DOHH2 (cell line): ENCODE measurements at regions not wholly inside any gene's neighbourhood (a gene's known extent, or its start where the extent isn't known, plus 50 kb on each side); places are given as distances from the start of the nearest gene placed in this dataset.
"Not testable (repeated sequence)": the region's sequence is repeated elsewhere in the genome, so short reads cannot be mapped to it uniquely, and the experiment has no call there.

ENCODE experiments used
- H3F3A ChIP-seq: fragments of 200-600 bp; sonication (generic), shearing (Covaris generic); 2 replicates; pipeline ENCODE4 v1.6.0; 2016; ENCODE audit warnings: antibody characterized with exemption, mild to moderate bottlenecking; ENCODE audit not compliant: control insufficient read depth, insufficient read depth
- H3K27ac ChIP-seq: fragments of 200-600 bp; sonication (generic); 2 replicates; pipeline ENCODE4 v1.5.1; 2014; ENCODE audit warnings: low read depth, mild to moderate bottlenecking, low read length, moderate library complexity
- H3K27me3 ChIP-seq: fragments of 200-600 bp; sonication (generic); 2 replicates; pipeline ENCODE4 v1.6.1; 2014; ENCODE audit warnings: mild to moderate bottlenecking, low read length, mixed read lengths; ENCODE audit not compliant: control insufficient read depth
- H3K36me3 ChIP-seq: fragments of 200-600 bp; sonication (generic); 2 replicates; pipeline ENCODE4 v1.6.1; 2014; ENCODE audit warnings: mild to moderate bottlenecking, low read length, moderate library complexity, mixed read lengths; ENCODE audit not compliant: control insufficient read depth
- H3K4me1 ChIP-seq: fragments of 200-600 bp; sonication (generic); 2 replicates; pipeline ENCODE4 v1.6.1; 2014; ENCODE audit warnings: mild to moderate bottlenecking, low read length, mixed read lengths; ENCODE audit not compliant: control insufficient read depth
- H3K4me2 ChIP-seq: fragments of 200-600 bp; sonication (generic); 2 replicates; pipeline ENCODE4 v1.6.0; 2014; ENCODE audit warnings: mild to moderate bottlenecking, low read length, moderate library complexity
- H3K4me3 ChIP-seq: fragments of 200-600 bp; sonication (generic); 2 replicates; pipeline ENCODE4 v1.5.1; 2014; ENCODE audit warnings: mild to moderate bottlenecking, low read length, mixed read lengths
- H3K79me2 ChIP-seq: fragments of 200-600 bp; sonication (generic); 2 replicates; pipeline ENCODE4 v1.6.1; 2014; ENCODE audit warnings: mild to moderate bottlenecking, low read length, mixed read lengths; ENCODE audit not compliant: control insufficient read depth
- H3K9me2 ChIP-seq: fragments of 200-600 bp; sonication (generic); replicated peaks from 2 replicates; pipeline ENCODE4 v1.6.1; 2014; ENCODE audit warnings: mild to moderate bottlenecking, low read length, mixed read lengths; ENCODE audit not compliant: control insufficient read depth
- H3K9me3 ChIP-seq: fragments of 200-600 bp; sonication (generic); 2 replicates; pipeline ENCODE4 v1.6.1; 2014; ENCODE audit warnings: antibody characterized with exemption, low read length, mixed read lengths; ENCODE audit not compliant: control insufficient read depth, insufficient read depth
- H4K20me1 ChIP-seq: fragments of 200-600 bp; sonication (generic); 2 replicates; pipeline ENCODE4 v1.6.0; 2014; ENCODE audit warnings: low read depth, mild to moderate bottlenecking, antibody characterized with exemption, low read length, moderate library complexity; ENCODE audit not compliant: control insufficient read depth, insufficient read depth
- EZH2phosphoT487 ChIP-seq: fragments of 200-600 bp; sonication (generic); IDR thresholded peaks from 2 replicates; pipeline ENCODE4 v1.6.1; 2017; ENCODE audit warnings: borderline replicate concordance, mild to moderate bottlenecking, antibody characterized with exemption, low read length, moderate library complexity, mixed read lengths
- TF ChIP-seq, protein P1 (sequence below): fragments of 200-600 bp; sonication (generic); IDR thresholded peaks from one replicate; pipeline ENCODE4 v1.5.1; 2014; ENCODE audit warnings: antibody characterized with exemption, mild to moderate bottlenecking, low read depth, low read length; ENCODE audit not compliant: poor library complexity, severe bottlenecking

DNA sequence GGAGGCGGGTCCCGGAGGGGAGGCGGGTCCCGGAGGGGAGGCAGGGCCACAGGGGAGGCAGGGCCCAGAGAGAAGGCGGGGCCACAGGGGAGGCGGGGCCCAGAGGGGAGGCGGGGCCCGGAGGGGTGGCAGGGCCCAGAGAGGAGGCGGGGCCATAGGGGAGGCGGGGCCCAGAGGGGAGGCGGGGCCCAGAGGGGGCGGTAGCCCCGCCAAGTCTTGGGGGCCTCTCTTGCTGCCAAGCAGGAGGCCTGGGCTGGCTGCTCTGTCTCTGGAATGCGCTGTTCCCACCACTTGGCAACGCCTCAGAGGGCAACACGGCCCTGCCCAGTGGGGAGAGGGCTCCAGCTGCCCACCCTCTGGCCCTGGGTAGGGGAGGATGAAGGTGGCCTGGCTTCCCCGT, 80.5 kb downstream of the YTHDF1 start:
- H4K20me1 ChIP-seq: no peaks in the 10 kb centered on the region
- no peak overlapping the region for H3K4me3 ChIP-seq
- H3K4me1 ChIP-seq: no peaks in the 10 kb centered on the region
- no peaks in the 10 kb centered on the region for H3K9me2 ChIP-seq
- no peaks in the 10 kb centered on the region for H3K9me3 ChIP-seq
- H3K27me3 ChIP-seq: no peaks in the 10 kb centered on the region
- no peak overlapping the region for H3K27ac ChIP-seq
- no peak overlapping the region for H3K4me2 ChIP-seq
- no peaks in the 10 kb centered on the region for H3K36me3 ChIP-seq
- no peaks in the 10 kb centered on the region for H3F3A ChIP-seq
- TF ChIP-seq EZH2phosphoT487: no peak
- TF ChIP-seq, protein P1, sequence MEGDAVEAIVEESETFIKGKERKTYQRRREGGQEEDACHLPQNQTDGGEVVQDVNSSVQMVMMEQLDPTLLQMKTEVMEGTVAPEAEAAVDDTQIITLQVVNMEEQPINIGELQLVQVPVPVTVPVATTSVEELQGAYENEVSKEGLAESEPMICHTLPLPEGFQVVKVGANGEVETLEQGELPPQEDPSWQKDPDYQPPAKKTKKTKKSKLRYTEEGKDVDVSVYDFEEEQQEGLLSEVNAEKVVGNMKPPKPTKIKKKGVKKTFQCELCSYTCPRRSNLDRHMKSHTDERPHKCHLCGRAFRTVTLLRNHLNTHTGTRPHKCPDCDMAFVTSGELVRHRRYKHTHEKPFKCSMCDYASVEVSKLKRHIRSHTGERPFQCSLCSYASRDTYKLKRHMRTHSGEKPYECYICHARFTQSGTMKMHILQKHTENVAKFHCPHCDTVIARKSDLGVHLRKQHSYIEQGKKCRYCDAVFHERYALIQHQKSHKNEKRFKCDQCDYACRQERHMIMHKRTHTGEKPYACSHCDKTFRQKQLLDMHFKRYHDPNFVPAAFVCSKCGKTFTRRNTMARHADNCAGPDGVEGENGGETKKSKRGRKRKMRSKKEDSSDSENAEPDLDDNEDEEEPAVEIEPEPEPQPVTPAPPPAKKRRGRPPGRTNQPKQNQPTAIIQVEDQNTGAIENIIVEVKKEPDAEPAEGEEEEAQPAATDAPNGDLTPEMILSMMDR: no peak
- no peaks in the 10 kb centered on the region for H3K79me2 ChIP-seq

DNA sequence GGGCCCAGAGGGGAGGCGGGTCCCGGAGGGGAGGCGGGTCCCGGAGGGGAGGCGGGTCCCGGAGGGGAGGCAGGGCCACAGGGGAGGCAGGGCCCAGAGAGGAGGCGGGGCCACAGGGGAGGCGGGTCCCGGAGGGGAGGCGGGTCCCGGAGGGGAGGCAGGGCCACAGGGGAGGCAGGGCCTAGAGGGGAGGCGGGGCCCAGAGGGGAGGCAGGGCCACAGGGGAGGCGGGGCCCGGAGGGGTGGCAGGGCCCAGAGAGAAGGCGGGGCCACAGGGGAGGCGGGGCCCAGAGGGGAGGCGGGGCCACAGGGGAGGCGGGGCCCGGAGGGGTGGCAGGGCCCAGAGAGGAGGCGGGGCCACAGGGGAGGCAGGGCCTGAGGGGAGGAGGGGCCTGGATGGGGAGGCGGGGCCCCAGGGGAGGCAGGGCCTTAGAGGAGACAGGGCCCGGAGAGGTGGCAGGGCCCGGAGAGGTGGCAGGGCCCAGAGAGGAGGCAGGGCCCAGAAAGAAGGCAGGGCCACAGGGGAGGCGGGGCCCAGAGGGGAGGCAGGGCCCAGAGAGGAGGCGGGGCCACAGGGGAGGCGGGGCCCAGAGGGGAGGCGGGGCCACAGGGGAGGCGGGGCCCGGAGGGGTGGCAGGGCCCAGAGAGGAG, 81.1 kb downstream of the YTHDF1 start:
- not testable (repeated sequence) for H3F3A ChIP-seq, H3K36me3 ChIP-seq, H3K27me3 ChIP-seq, H3K4me3 ChIP-seq, H3K4me2 ChIP-seq, H4K20me1 ChIP-seq, H3K27ac ChIP-seq, H3K79me2 ChIP-seq, H3K9me2 ChIP-seq, H3K9me3 ChIP-seq, H3K4me1 ChIP-seq

DNA sequence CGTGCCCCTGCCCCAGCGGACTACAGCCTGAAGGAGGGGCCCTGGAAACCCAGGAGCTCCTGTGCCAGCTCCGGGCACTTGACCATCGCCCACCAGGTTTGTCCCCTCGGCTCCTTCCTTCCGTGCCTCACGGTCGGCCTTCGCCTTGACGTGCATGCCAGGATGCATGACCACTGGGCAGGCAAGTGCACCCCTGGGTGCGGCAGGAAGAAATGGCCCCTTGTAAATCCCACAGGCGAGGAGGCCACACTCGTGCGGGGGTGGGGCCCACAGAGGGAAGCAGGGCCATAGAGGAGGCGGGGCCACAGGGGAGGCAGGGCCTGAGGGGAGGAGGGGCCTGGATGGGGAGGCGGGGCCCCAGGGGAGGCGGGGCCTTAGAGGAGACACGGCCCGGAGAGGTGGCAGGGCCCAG, 81.7 kb downstream of the YTHDF1 start:
- Histone ChIP-seq H3K27me3 (no peaks in the 10 kb centered on the region), H4K20me1 (no peaks in the 10 kb centered on the region)

DNA sequence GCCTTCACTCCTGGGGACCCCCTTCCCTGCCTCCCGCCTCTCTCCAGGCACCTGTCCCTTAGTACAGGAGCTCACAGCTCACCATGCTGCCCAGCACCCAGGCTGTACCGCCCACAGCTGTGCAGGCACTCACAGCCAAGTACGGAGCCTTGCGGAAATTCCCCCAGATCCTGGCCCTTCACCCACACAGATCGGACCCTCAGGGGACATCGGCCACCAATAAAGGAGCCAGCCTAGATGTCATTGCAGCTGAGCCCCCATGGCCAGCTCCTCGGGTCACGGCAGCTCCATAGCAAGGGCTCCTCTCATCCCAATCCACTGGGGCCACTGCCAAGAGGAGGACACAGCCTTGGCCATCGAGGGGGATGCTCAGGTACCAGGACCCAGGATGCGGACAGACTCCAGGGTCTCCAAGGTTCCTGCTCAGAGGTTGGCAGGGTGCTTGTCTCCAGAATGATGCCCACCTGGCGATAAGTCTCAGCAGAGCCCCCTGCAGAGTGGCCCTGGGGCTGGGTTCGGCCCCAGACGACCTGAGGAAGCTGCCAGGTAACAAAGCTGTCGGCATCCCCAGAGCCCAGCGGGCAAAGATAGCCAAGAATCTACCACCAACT, 82.3 kb downstream of the YTHDF1 start:
- no peaks in the 10 kb centered on the region for H3K36me3 ChIP-seq
- no peak overlapping the region for H3K27ac ChIP-seq
- H3K79me2 ChIP-seq: no peaks in the 10 kb centered on the region
- no peaks in the 10 kb centered on the region for H3K27me3 ChIP-seq
- no peaks in the 10 kb centered on the region for H3F3A ChIP-seq
- no peaks in the 10 kb centered on the region for H3K9me2 ChIP-seq
- H3K4me3 ChIP-seq: no peak overlapping the region
- no peak overlapping the region for H3K4me2 ChIP-seq
- H3K9me3 ChIP-seq: no peaks in the 10 kb centered on the region
- no peaks in the 10 kb centered on the region for H4K20me1 ChIP-seq
- no peaks in the 10 kb centered on the region for H3K4me1 ChIP-seq
- TF ChIP-seq, protein P1: no peak
- no peak for TF ChIP-seq EZH2phosphoT487

More for the DNA sequence above, 81.7 kb downstream of the YTHDF1 start:
- H3K4me2 ChIP-seq: no peak overlapping the region
- H3K4me3 ChIP-seq: no peak overlapping the region
- H3K4me1 ChIP-seq: no peaks in the 10 kb centered on the region
- no peaks in the 10 kb centered on the region for H3F3A ChIP-seq
- H3K27ac ChIP-seq: no peak overlapping the region
- no peaks in the 10 kb centered on the region for H3K36me3 ChIP-seq
- no peaks in the 10 kb centered on the region for H3K79me2 ChIP-seq
- H3K9me3 ChIP-seq: no peaks in the 10 kb centered on the region
- no peak for TF ChIP-seq EZH2phosphoT487
- TF ChIP-seq, protein P1: no peak
- no peaks in the 10 kb centered on the region for H3K9me2 ChIP-seq
